ENCODE measurements at regions not wholly inside any gene's neighbourhood (a gene's known extent, or its start where the extent isn't known, plus 50 kb on each side); places are given as distances from the start of the nearest gene placed in this dataset.

DNA sequence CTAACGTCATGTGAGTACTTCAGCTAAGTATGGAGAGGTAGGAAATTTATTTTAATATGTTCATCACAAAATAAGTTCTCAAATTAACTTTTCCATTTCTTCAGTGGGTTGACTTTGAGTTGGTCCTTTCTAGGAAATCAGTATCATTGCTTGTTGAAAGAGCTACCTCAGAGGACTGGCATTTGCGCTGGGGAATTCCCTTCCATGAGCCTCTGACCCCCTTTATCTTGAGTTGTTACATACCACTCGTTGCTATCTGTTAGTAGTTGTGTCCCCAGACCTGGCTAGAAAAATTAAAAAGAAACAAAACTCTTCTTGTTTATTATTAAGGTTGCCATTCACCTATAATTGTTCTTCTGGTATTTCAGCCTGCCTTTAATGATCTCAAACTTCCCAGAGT is 96.8 kb upstream of the ROBO2 start:
- in situ Hi-C loops (cut with MboI; ENCODE audit: low pct_unique_long_range_greater_than_20kb, low sequenced_read_pairs), result no loop called here
- DNase-seq, result no peak

DNA sequence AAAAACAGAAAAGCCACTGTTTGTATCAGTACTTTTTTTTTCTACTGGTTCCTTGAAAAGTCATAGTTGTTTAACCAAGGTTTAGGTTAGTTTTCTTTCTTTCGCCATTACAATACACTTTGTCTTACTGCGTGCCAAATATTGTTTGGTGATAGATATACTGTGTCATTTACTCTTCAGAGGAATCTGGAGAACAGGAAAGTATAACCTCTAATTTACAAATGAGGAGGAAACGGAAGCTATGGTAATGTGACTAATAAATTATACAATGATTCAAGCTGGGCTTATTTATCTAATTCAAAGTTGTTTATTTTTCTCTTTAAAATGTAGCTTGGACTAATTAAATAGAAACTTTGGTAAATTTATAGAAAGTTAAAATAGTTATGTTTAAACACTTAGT is 96.2 kb upstream of the ROBO2 start:
- in situ Hi-C loops (cut with MboI; ENCODE audit: low pct_unique_long_range_greater_than_20kb, low sequenced_read_pairs), result no loop called here
- DNase-seq, result no peak

DNA sequence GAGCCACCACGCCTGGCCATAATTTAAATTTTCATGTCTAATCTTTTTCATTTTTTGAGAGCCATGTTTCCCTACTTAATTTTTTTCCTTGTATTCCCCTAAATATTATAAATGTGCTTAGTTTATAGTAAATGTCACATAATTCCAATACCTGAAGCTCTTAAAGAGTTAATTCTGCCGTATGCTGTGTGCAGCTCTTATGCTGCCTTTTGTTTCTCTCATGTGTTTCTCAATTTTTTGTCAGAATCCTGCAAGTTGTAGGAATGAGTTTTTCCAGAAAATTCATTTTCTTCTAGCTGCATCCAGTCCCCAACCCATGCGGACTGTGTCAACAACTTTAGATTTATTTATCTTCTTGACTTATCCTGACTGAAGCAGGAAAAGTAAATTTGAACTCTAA is 90.9 kb upstream of the ROBO2 start:
- DNase-seq, result no peak
- in situ Hi-C loops (cut with MboI; ENCODE audit: low pct_unique_long_range_greater_than_20kb, low sequenced_read_pairs), result no loop called here

- DNase-seq, result no peak
- in situ Hi-C loops (cut with MboI; ENCODE audit: low pct_unique_long_range_greater_than_20kb, low sequenced_read_pairs), result no loop called here
Measured at GRCh38 chr3:76949462-76949861, 90.4 kb upstream of the ROBO2 start.

- in situ Hi-C loops (cut with MboI; ENCODE audit: low pct_unique_long_range_greater_than_20kb, low sequenced_read_pairs), result no loop called here
- no peak for DNase-seq
Measured at GRCh38 chr3:76950590-76950989, 89.3 kb upstream of the ROBO2 start.

DNA sequence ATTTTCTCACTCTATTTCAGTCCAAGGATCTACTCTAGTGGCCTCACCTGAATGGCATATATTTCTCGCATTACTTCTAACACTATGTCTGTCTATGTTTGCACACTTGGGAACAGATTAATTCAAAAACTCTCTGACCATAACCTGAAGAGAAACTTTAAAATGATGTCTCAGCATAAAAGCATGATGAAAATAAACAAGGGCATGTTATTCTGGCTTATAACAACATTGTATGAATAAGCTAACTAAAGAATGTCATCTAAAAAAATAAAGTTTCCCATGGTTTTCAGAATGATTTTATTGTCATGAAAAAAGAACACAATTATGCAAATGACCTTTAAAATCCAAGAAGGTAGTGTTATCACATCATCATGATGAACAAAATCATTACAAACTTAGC is 85.5 kb upstream of the ROBO2 start:
- in situ Hi-C loops (cut with MboI; ENCODE audit: low pct_unique_long_range_greater_than_20kb, low sequenced_read_pairs), result no loop called here
- no peak for DNase-seq

DNA sequence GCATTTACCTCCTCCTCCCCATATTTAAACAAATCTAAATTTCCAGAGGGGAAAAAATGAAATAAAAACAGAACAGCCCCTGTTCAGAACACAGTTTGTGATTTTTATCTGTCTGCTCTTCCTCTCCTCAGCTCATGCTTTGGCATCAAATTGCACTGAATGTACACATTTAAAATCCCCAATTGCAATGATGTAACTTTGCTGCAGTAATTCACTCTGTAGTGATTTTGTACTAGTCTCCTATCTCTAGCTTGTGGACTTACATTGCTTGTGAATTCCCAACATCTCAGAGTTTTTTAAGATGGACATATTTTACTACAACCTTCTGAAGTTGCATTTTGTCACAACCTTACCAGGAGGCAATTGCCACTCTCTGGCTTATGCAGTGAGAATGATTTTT is 81.6 kb upstream of the ROBO2 start:
- in situ Hi-C loops (cut with MboI; ENCODE audit: low pct_unique_long_range_greater_than_20kb, low sequenced_read_pairs), result no loop called here
- no peak for DNase-seq

DNA sequence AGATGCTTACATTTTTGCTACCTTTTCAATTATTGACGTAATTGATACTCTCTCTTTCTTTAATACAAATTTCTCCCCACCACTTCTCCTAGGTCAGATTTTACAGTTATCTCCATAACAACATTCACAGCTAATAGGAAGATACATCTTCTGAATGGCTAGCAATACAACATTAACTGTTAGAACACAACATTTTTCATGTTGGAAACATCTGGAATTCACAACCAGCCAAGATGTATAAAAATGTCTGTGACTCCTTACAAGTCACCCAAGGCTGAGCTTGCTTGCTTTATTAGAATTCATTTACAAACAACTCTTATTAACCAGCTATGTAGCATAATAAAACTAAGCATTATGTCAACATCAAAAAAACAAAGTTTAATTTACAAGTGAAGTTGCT is 81.0 kb upstream of the ROBO2 start:
- no peak for DNase-seq
- in situ Hi-C loops (cut with MboI; ENCODE audit: low pct_unique_long_range_greater_than_20kb, low sequenced_read_pairs), result no loop called here

- in situ Hi-C loops (cut with MboI; ENCODE audit: low pct_unique_long_range_greater_than_20kb, low sequenced_read_pairs), result no loop called here
Measured at GRCh38 chr3:76961284-76961683, 78.6 kb upstream of the ROBO2 start.

DNA sequence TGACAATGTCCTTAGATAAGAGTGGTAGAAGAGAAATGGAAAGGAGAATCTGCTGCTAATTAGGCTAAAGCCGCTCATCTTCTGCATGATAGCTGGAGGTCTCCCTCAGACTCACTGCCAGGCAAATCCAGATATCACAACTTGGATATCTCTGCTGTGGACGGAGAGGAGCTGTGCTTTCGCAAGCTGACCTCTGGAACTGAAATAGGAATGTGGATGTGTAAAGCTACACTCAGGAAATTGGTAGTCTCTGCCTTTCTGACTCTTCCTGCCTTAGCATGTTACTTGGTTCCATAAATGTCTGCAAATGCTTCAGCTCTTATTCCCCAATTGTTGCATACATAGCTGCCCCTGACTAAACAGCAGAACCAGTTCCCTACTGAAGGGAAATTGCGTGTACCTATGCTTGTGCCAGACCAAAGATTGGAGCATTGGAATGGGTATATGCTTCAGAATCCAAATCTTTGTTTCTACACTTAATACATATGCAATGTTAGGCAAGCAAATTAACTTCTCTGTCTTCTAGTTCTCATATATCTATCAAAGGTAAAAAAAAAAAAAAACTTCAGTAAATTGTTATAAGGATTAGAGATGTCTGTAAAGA is 74.7 kb upstream of the ROBO2 start:
- no peak for DNase-seq
- in situ Hi-C loops (cut with MboI; ENCODE audit: low pct_unique_long_range_greater_than_20kb, low sequenced_read_pairs), result no loop called here

More at GRCh38 chr3:76961284-76961683, 78.6 kb upstream of the ROBO2 start:
- DNase-seq, result no peak

DNA sequence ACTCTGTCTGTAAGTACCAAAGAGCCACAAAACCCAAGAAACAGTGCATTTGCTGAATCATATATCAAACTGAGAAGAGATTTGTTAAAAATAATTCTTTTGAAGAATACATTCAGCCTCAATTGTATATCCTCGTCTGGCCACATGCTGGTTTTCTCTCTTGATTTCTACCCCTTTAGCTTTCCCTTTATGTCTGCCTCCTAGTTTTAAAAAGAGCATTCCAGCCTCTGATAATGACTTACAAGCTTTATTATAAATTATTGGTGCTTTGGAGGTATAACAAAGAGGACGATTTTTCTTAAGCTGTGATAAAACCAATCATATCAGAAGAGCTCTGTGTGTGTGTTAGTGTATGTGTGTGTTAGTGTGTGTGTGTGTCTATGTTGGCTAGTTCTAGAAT is 70.4 kb upstream of the ROBO2 start:
- in situ Hi-C loops (cut with MboI; ENCODE audit: low pct_unique_long_range_greater_than_20kb, low sequenced_read_pairs), result no loop called here
- DNase-seq, result no peak

DNA sequence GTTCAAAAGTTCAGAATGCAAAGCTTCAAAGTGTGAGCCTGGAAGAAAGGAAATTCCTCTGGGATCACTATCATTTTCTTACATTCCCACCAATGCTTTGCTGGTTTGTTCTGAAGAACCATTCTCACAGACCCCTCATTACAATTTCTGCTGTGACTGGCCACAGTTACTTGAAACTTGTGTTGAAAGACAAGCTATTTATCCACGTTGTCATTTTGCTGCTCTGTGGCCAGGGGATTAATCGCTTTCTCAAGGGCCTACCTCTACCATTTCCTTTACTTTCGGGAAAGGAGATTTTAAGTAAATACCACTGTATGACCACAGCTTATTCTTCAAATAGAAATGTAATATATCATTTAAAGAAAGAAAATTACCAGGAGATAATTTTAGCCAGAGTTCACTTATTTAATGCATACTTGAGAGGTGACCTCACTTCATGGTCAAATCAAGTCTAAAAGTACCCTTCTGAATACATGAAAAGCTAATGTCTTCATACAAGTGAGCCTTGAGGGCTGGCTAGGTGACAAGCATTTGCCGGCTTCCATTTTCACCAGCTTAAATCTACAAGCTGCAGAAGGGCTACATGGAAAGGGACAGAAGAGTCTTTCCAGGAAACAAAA is 69.8 kb upstream of the ROBO2 start:
- DNase-seq, result no peak
- in situ Hi-C loops (cut with MboI; ENCODE audit: low pct_unique_long_range_greater_than_20kb, low sequenced_read_pairs), result no loop called here

DNA sequence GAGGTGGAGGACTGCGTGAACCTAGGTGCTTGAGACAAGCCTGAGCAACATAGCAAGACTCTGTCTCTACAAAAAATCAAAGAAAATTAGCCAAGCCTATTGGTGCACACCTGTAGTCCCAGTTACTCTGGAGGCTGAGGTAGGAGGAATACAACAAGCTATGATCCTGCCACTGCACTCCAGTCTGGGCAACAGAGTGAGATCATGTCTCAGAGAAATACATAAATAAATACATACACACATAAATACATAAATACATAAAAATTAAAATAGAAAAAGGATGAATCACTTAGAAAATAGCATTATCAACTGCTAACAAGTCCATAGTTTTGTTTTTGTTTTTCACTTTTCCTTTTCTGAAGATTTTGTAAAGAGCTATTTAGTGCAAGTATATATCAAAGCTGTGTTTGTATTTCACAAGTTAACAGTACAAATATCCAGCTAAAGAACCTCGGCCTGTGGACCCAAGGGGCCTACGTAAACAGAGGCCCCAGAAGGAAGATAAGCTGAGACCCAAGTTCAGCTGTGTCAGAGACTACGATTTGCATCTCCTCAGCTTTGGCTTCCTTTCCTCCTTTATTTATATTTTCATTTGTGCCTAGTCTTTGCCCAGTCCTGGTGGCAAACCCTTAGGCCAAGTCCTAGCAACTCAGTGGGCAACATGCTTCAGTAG is 67.1 kb upstream of the ROBO2 start:
- DNase-seq, result no peak
- in situ Hi-C loops (cut with MboI; ENCODE audit: low pct_unique_long_range_greater_than_20kb, low sequenced_read_pairs), result no loop called here

DNA sequence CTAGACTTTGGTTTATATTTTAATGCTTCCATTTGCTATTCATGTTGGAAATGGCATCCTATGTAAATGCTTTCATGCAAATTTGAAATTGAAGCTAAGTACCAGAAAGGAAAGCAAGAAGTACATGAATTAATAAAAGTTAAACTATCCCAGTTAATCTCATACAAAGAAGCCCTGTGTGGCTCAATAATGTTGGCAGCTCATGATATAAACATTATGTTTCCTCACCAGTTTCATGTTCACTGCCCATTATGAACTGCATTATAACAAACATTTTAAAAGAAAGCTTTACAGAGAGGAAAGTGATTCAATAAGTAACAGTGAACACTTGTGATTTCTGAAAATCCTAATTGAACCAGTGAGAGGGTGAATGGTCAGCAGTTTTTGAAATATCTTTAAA is 62.9 kb upstream of the ROBO2 start:
- in situ Hi-C loops (cut with MboI; ENCODE audit: low pct_unique_long_range_greater_than_20kb, low sequenced_read_pairs), result no loop called here
- DNase-seq, result no peak

DNA sequence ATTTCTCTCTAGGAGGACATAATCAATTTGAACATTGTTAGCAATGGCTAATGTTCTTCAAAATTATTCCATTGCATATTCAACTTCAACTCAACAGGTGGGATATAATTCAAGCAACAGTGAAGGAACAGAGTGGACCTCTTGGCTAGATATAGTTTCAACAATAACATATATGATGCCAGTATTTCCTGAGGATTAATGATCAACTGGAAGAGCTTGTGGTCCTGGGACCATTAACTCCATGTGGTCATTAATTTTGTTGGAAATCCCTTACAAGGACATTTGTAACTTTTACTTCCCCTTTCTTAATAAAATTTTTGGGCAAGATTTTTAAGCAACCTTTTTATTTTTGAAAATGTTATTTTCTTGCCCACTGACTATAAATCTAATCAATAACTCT is 54.3 kb upstream of the ROBO2 start:
- no peak for DNase-seq
- in situ Hi-C loops (cut with MboI; ENCODE audit: low pct_unique_long_range_greater_than_20kb, low sequenced_read_pairs), result no loop called here

GRCh38 chr3:76986876-76987474 is 52.9 kb upstream of the ROBO2 start:
- in situ Hi-C loops (cut with MboI; ENCODE audit: low pct_unique_long_range_greater_than_20kb, low sequenced_read_pairs), result no loop called here
- DNase-seq, result no peak
